ENCODE measurements at regions not wholly inside any gene's neighbourhood (a gene's known extent, or its start where the extent isn't known, plus 50 kb on each side); places are given as distances from the start of the nearest gene placed in this dataset.

DNA sequence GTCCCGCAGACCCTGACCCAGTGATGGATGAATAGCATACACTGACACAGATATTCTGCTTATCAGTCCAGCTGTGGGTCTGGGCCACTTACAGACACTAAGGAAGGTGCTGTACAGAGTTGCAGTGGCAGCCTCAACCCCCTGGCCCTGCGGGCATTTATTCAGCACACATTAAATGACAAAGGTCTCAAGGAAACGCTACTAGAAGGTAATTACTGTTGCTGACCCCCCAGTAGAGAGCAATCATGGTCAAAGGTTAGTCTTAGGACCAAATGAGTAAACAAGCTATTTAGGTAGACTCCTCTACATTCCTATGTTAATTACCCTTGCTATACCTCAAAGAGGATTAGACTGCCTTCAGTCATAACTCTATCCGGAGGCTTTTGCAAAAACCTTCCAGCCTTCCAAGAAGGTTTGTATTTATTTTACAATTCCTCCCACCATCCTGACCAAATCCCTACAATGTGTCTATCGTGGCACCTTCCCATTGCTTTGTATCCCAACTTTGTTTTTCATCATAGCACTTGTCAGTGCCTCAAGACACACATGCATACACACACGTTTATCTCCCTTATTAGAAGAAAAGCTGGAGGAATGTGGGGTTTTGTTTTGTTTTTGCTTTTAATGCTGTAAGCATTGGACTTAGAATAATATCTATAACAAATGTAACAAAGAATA lies 227.9 kb downstream of the PYDC2 start:
- TF ChIP-seq, protein P1, sequence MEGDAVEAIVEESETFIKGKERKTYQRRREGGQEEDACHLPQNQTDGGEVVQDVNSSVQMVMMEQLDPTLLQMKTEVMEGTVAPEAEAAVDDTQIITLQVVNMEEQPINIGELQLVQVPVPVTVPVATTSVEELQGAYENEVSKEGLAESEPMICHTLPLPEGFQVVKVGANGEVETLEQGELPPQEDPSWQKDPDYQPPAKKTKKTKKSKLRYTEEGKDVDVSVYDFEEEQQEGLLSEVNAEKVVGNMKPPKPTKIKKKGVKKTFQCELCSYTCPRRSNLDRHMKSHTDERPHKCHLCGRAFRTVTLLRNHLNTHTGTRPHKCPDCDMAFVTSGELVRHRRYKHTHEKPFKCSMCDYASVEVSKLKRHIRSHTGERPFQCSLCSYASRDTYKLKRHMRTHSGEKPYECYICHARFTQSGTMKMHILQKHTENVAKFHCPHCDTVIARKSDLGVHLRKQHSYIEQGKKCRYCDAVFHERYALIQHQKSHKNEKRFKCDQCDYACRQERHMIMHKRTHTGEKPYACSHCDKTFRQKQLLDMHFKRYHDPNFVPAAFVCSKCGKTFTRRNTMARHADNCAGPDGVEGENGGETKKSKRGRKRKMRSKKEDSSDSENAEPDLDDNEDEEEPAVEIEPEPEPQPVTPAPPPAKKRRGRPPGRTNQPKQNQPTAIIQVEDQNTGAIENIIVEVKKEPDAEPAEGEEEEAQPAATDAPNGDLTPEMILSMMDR (IDR thresholded peaks at IDR 0.05; ENCODE audit: low read depth, low read length, poor library complexity, severe bottlenecking): no peak
- no peak for TF ChIP-seq EZH2phosphoT487 (IDR thresholded peaks at IDR 0.05; ENCODE audit: borderline replicate concordance, low read length)

All from DOHH2 (cell line).